ENCODE measurements at regions not wholly inside any gene's neighbourhood (a gene's known extent, or its start where the extent isn't known, plus 50 kb on each side); places are given as distances from the start of the nearest gene placed in this dataset.

DNA sequence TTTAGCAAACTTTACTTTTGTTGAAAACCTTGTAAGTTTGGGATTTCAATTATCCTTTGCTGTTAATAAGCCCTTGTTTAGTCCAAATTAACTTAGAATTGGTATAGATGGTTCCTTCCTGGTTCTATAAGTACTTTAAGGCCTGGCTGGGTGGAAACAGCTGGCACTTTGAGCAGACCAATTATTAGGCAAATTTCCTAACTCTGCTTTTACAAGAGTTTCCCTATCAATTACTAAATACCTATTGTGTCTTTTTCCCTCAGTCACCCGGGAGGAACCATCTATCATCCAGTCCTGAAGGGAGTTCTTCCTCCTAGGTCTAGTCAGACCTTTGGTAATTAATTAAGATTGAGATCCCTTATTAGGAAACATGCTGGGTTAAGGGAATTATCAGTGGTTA is 138.0 kb downstream of the SLC38A6 start:
- TF ChIP-seq, protein P1, sequence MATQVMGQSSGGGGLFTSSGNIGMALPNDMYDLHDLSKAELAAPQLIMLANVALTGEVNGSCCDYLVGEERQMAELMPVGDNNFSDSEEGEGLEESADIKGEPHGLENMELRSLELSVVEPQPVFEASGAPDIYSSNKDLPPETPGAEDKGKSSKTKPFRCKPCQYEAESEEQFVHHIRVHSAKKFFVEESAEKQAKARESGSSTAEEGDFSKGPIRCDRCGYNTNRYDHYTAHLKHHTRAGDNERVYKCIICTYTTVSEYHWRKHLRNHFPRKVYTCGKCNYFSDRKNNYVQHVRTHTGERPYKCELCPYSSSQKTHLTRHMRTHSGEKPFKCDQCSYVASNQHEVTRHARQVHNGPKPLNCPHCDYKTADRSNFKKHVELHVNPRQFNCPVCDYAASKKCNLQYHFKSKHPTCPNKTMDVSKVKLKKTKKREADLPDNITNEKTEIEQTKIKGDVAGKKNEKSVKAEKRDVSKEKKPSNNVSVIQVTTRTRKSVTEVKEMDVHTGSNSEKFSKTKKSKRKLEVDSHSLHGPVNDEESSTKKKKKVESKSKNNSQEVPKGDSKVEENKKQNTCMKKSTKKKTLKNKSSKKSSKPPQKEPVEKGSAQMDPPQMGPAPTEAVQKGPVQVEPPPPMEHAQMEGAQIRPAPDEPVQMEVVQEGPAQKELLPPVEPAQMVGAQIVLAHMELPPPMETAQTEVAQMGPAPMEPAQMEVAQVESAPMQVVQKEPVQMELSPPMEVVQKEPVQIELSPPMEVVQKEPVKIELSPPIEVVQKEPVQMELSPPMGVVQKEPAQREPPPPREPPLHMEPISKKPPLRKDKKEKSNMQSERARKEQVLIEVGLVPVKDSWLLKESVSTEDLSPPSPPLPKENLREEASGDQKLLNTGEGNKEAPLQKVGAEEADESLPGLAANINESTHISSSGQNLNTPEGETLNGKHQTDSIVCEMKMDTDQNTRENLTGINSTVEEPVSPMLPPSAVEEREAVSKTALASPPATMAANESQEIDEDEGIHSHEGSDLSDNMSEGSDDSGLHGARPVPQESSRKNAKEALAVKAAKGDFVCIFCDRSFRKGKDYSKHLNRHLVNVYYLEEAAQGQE (IDR thresholded peaks at IDR 0.05; ENCODE audit: insufficient read depth in 1 of 2, low read depth in 2 of 2, low read length in 2 of 2): no peak
- no peak for TF ChIP-seq POLR2AphosphoS5 (IDR thresholded peaks at IDR 0.05; ENCODE audit: low read depth, low read length)

Data from PFSK-1 (cell line).